ENCODE measurements at regions not wholly inside any gene's neighbourhood (a gene's known extent, or its start where the extent isn't known, plus 50 kb on each side); places are given as distances from the start of the nearest gene placed in this dataset.

DNA sequence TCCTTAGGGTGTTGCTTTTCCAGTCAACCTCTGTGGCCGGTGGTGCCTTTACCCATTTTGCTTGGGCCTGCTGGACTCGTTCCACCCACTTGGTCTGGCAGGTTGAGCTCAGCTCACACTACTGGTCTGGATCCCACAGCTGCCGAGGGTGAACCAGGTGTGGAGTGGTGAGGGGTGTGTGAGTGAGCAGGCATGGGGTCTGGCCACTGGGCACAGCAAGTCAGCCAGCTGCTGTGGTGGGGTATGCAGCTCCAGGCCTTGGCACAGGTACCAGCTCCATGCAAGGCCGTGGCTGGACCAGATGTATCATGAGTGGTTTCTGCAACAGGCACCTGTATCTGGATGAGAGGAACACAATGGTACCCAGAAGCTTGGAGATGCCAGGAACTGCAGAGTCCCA is 277.6 kb upstream of the KLHL1 start:
- no peak for DNase-seq (ENCODE audit: low spot score)

DNA sequence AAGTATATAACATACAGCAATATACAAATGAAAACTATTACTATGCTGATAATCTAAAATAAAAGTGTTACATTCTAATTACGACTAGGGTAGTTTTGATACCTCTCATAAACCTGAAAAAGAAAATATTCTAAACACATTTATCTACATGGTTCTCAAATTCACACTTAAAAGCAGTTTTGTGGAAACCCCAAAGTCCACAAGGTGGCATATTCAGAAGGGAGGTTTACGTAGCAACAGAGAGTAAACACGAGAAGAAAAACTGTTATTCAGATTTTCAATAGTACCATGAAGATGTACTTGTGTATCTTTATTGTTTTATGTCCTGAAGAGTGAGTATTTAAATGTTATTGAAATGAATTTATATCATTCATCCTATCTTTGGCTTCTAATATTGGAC is 275.9 kb upstream of the KLHL1 start:
- no peak for DNase-seq (ENCODE audit: low spot score)

DNA sequence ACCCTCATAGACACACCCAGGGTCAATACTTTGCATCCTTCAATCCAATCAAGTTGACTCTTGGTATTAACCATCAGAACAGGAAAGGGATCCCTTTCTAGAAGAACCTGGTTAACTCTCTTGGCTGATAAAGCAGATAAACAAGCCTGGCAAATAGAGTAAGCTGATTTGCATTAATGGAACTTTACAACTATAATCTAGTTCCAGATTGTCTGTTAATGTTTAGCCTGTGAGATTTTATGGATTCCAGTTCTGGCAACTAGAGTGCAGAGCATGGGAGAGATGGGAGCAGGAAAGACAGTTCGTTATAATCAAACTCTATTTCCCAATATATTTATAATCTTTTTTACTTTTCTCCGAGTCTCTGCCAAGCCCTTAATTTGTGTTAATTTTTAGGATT is 272.6 kb upstream of the KLHL1 start:
- peak; percentile 12 for DNase-seq (ENCODE audit: low spot score)

DNA sequence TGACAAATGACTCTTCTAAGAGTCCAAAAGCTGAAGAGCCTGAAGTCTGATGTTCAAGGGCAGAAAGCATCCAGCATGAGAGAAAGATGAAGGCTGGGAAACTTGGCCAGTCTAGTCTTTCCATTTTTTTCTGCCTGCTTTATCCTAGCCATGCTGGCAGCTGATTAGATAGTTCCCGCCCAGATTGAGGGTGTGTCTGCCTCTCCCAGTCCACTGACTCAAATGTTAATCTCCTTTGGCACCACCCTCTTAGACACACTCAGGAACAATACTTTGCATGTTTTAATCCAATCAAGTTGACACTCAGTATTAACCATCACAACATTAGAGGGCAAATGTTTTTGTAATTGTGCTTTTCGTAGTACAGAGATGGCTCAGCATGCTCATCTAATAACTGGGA is 267.5 kb upstream of the KLHL1 start:
- DNase-seq (ENCODE audit: low spot score), result no peak

DNA sequence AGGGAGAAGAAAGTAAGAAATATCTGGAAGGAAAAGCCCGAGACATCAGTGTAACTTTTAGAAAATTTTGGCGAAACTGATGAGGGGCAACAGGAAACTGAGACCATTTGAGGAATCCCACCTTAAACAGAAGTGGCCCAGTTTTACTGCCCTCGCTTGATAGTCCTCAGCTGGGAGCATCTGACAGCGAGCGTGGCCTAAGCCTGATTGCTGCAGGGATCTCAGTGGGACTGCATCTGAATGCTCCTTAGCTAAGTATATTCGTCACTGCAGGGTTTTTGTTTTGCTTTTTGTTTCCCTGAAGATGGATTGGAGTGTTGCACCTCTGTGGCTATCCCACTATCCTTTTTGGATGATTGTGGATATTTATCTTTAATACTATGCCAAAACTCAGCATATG is 262.7 kb upstream of the KLHL1 start:
- no peak for DNase-seq (ENCODE audit: low spot score)

DNA sequence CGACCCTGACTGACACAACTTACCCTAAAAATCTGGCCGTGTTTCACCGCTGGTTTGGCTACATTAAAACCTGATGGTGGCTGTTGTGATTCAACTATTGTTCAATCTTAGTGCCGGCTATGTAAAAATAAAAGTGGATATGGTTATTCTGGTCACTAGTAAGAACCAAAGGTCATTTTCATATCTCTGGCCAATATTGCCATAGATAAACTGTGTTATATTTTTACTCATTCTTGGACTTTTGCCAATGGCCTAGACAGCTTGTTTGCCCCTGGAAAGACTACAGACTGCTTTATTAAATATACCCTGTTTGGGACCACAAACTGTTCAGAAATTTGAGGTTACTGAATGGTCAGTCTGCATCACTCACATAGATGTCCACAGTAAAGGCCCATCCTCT is 258.5 kb upstream of the KLHL1 start:
- DNase-seq (ENCODE audit: low spot score), result no peak

DNA sequence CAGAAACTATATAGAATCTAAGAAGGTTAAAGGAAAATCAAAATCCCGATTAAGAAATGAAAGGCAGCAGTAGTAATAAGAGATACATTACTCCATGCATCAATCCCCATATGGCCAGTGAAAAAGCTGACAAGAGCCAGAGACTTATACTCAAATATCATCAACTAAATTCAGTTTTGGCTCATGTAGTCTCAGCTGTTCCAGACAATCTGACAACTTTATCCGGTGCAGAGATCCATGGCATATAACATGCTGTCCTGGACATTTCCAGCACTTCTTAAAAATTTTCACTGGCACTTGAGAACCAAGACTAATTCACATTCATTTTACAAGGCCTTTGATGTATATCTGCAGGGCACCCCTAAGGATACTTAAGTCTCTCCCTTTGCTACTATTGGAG is 255.7 kb upstream of the KLHL1 start:
- DNase-seq (ENCODE audit: low spot score), result no peak

DNA sequence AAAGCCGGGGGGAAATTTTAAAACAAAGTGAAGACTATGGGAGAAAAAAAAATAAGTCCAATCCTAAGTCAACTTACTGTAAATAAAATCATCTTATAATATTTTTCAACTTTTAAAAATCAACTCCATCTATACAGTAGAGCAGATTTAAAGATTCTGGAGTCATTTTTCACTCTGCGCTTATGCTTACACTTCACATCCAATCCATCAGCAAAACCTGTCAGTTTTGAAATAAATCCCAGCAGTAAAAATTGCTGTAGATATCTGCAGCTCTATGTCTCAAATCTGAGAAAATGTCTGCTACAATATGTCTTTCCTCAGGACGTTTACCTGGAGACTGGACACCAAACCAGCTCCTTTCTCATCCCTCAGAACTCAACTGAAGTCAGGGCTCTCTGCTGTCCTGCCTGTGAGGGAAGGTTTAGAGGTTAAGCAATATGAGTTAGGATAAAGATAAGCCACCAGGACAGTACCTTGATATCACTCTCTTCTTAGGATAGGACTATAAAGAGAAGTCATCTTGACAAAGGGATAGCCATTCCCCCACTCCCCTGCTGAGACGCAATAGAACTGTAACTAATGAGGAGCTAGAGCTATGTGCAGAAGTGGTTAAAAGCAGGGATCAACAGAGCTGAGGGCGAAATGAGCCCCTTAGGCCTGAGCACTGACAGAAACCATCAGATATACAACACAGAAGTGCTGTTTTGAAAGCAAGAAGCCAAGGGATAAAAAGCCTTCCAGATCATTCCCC is 254.7 kb upstream of the KLHL1 start:
- DNase-seq (ENCODE audit: low spot score), result no peak

DNA sequence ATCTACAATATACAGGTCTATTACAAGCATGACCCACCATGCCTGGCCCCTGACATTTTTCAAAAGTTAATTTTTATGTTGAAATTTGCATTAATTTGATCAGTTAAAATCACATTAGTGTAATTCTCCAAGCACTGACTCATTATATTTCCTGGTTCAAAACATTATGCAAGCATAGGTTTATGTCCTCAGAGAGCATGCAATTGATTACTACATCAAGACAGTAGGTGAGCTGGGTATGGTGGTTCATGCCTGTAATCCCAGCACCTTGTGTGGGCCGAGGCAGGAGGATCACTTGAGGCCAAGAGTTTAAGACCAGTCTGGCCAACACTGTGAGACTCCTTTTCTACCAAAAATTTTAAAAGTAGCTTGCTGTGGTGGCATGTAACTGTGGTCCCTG is 248.8 kb upstream of the KLHL1 start:
- DNase-seq (ENCODE audit: low spot score), result no peak

DNA sequence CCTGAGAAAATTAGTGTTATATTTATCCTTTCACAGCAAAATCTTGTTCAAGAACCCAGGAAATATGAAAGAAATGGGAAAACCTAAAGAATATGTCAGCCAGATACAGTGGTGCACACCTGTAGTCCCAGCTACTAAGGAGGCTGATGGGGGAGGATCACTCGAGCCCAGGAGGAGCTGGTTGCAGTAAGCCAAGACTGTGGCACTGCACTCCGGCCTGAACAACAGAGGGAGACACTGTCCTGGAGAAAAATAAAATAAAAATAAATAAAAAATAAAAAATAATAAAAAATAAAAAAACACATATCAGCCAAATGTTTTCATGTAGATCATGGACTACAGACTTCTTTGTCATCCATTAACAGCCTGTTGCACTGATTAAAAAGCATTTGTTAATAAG is 244.8 kb upstream of the KLHL1 start:
- no peak for DNase-seq (ENCODE audit: low spot score)

DNA sequence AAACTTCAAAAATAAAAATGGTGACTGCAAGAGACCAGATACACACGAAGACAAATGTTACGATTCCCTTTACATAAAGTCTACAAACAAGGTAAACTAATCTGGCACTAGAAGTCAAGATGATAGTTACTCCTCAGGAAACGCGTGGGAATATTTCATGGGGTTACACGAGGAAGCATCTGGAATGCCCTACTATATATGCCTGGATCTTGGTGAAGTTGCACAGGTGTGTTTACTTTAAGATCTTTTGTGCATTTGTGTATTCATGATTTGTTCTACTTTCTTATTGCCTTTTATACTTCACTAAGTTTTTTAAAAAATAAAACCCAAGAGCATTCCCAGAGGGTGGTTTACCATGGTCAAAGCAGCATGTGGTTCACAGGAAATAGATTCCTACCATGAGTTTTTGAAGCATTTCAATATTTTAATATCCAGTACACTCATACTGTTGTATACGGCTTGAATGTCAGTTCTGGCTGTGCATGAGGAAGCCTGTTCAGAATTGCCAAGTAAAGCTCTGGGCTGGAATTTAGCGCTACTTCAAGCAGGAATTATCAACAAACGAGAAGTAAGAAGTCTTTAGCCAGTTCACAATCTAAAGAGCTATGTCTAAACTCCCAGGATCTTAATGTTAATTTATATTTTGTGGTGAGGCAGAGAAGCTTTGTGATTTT is 239.8 kb upstream of the KLHL1 start:
- DNase-seq (ENCODE audit: low spot score), result no peak

DNA sequence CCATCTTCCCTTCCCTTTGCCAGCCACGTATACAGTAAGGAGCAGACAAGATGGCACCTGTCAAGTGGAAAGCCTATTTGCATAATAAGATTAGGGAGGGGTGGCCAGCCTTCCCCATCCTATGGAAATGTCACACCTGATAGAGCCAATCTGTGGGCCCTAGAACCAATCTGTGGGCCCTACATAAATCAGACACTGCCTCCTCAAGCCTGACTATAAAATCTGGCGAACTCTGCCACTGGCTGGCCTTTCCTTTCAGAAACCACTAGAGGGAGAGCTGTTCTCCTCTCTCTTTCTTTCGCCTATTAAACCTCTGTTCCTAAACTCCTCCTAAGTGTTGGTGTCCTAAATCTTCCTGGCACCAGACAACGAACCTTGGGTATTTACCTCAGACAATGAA is 231.5 kb upstream of the KLHL1 start:
- DNase-seq (ENCODE audit: low spot score), result no peak

DNA sequence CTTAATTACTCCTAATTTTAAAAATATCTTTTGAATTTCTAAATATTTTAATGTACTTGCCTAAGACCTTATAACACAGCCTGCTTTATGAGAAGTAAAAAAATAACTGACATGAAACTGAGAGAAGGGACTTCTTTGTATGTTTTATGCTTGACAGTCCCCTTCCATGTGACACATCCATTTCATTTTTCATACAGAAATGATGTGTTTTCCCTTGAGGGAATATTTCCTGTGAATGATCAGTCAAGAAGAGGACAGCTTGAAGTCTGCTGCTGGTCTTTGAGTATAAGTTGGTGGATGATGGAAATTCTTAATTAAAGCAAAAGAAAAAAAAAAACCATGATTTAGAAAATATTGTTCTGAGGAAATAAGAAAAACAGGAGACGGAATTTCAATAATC is 230.4 kb upstream of the KLHL1 start:
- DNase-seq (ENCODE audit: low spot score), result no peak

DNA sequence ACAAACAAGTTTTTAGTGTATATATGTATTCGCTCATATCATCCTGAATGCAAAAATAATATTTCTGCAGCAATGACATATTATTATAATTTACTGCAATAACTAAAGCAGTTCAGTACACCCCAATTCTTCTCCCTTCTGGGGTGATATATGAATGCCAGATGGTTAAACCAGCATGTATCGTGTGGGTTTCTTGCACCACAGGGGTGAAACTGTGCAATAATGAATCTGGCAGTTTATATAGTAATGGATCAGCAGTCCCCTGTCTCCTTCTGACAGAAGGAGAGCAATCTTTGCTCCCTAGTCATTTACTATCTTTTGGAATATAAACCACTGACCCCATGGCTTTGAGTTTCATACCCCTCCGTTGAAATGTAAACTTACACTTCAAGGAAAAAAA is 228.6 kb upstream of the KLHL1 start:
- no peak for DNase-seq (ENCODE audit: low spot score)

DNA sequence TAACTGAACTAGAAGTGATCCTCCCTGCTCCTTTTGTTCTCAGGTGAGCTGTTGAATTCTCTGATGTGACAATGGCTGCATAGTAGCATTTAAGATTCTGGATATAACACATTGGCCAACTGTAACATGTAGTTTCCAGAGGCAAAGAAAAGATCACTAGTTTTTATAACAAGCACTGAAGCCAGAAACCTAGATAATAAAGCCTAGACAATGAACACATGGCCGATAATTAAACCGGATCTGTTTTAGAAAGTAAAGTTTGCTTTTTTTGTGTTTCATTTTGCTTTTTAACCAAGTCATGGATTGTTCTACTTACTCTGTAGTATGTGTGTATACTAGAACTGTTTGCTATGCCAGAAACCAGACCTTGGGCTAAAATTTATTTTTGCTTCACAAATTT is 225.5 kb upstream of the KLHL1 start:
- no peak for DNase-seq (ENCODE audit: low spot score)

DNA sequence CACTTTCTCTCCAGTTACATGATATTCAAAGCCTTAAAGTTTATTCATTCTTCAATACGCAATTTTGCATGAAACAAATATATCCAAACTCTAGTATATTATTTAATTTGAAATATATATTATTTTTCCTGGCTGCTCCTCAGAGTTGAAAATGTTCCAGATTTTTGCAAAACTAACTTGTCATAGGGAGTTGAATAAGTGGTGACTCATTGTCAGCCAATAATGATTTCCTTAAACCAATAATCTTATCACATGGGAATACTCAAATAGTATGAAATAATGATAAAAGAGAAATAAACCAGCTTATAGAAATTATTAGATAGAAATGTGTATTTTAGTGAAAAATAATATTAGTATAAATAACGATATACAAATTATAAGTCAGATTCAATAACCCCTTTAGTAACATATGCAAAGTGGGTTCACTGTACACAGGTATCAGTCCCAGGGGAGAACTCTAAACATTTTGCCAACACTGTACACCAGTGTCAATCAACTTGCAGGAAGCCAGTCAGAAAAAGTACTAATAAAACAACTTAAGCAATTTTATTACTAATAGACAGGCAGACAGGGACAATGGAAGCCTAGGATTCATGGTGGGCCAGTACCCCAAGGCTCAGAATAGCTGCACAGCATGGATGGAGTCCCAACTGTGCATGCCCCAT is 222.6 kb upstream of the KLHL1 start:
- DNase-seq (ENCODE audit: low spot score), result no peak

DNA sequence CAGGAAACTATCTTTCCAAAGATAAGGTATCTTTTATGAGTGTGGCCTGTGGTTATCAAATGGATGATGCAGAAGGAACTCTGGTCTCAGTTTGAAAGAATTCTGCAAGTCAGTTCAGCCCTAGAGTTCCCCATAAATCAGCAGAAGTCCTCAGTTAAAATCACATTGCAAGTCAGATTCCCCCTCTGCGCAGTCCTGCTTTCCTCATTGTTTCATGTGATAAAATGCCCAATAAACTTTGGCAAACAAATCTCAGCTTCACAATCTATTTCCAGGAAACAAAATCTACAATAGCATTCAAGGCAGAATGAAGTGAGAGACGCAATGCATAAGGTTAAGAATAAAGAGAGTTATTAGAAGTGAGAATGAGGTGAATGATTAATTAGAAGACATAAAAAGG is 216.3 kb upstream of the KLHL1 start:
- DNase-seq (ENCODE audit: low spot score), result no peak

DNA sequence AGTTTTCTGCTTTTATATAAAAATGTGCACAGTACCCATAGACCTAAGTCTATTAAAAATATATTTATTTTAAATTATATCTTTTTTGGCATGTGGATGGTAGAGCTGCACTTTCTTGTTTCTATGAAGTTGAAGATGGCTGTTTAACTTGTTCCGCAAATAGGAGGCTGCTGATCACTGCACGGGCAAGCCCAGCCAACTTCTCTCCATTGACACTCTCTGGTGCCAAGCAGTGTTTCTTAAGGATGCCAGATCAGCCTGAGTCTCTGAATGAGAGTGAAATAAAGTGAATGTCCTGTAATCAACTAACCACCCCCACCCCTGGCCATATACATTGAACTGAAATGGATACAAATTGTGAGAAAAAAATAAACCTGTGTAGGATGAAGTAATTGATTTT is 202.9 kb upstream of the KLHL1 start:
- no peak for DNase-seq (ENCODE audit: low spot score)

DNA sequence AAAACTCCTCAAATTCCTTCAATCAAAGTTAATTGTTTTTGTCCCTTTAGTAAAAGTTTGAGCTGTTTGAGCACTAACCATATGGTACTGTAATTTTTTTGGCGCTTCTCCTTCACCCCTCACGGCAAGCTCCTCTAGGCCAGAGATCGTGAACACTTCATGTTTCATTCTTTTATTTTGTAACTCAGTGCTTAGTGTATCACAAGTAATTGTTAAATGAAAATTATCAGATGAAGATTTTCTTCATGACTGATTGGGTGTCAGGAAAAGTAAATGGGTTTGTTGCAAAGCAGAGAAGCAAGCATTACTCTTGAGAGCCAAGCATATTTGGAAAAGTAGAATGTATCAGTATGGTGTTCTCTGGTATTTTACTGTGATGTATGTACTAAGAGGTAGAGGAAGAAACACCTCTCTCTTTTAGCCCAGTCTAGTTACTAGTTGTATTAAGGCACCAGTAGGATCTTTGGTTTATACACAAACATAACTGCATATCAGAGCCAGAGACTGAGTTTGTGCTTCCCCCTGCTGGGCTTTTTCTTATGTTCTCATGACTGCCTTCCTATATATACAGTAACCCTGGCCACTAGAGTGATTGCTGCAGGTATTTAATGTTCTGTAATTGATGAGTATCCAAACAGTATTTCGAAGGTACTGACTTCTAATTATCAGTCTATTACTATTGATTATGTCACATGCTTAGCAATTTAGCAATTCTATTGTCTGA is 202.3 kb upstream of the KLHL1 start:
- peak; percentile 28 for DNase-seq (ENCODE audit: low spot score)

DNA sequence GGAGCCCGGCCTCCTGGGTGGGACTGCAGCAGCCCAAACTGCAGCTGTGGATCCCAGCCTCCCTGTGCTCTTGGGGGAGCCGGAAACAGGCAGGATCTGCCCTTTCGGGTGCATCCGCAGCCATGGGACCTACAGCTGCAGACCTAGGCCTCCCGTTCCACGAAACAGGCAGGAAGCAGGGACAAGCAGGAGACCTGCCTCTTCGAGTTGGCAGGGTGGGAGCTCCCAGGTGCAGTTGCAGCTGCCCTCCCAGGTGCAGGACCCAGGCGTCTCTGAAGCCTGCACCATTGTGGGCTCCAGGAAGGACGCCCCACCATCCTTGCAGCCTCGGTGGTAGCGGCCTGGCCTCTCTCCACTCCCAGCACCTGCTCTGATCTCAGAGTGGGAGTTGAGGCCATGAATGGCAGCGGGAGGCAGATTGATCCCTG is 189.0 kb upstream of the KLHL1 start:
- no peak for DNase-seq (ENCODE audit: low spot score)

DNA sequence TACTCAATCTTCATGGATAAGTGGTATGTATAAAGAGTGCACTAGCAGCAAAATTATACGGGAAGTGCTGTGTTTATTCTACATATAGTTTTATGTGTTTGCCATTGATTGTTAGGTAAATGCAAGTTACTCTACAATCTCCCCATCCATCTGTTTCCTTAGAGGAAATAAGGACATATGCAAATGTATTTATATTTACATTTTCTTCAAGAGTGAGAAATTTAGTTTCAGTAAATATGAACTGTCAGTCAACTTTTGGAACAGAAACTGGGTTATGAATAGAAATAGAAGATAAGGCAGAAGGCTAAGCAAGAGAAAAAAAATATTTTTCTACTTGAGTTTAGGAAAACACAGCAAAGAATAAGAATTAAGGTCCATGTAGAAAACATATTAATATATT is 176.1 kb upstream of the KLHL1 start:
- DNase-seq (ENCODE audit: low spot score), result no peak

DNA sequence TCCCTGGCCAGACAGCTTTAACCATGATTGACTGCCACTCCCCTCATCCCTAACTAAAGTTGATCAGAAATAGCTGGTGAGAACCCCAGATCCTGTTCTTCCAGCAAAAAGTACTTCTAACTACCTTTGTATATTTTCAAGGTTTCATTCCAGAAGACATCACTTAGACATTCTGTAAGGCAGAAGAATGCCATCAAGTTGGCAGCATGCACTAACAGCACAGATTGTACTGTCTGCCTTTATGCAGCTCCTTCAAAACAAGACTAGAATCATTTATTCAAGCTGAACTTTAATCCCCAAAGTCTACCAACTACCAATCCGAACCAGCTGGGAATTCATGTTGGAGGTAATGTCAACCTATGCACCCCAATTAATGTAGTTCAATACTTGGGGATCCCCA is 167.6 kb upstream of the KLHL1 start:
- DNase-seq (ENCODE audit: low spot score), result no peak
